ENCODE measurements at regions not wholly inside any gene's neighbourhood (a gene's known extent, or its start where the extent isn't known, plus 50 kb on each side); places are given as distances from the start of the nearest gene placed in this dataset.

DNA sequence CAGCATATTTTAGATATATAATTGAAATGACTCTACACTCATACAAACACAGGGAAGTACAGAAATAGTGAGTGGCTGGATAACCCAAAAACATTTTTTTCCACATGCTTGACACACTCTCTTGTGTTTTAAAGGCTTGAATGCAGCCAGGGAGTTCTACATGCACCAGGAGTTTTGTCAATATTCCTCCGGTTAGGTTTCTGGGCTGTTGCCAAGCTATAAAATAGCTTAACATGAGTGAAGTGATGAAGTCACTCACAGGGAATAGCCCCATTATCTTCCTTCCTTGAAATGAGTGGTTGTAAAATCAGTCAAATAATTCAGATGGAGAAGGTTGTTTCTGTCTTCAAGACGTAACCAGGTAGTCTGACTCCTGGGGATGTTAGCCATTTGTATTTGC lies 582.7 kb downstream of the SLC6A15 start:
- no peak for TF ChIP-seq CTCF (IDR thresholded peaks at IDR 0.05)
- TF ChIP-seq POLR2AphosphoS5 (IDR thresholded peaks at IDR 0.05): no peak
- TF ChIP-seq EP300 (IDR thresholded peaks at IDR 0.05): no peak
